Stimulated activated CD8-positive, alpha-beta memory T cell treated with anti-CD3 and anti-CD28 coated beads, Interleukin-7, amount 100 ng/mL, for 4 hours (primary cell): ENCODE measurements at regions not wholly inside any gene's neighbourhood (a gene's known extent, or its start where the extent isn't known, plus 50 kb on each side); places are given as distances from the start of the nearest gene placed in this dataset.

ENCODE experiments used
- DNase-seq, 2 donors: peaks; one replicate each; pipeline ENCODE4 v3.0.0-alpha.2; 2020; ENCODE audit warnings: low read depth in 2 of 2

DNA sequence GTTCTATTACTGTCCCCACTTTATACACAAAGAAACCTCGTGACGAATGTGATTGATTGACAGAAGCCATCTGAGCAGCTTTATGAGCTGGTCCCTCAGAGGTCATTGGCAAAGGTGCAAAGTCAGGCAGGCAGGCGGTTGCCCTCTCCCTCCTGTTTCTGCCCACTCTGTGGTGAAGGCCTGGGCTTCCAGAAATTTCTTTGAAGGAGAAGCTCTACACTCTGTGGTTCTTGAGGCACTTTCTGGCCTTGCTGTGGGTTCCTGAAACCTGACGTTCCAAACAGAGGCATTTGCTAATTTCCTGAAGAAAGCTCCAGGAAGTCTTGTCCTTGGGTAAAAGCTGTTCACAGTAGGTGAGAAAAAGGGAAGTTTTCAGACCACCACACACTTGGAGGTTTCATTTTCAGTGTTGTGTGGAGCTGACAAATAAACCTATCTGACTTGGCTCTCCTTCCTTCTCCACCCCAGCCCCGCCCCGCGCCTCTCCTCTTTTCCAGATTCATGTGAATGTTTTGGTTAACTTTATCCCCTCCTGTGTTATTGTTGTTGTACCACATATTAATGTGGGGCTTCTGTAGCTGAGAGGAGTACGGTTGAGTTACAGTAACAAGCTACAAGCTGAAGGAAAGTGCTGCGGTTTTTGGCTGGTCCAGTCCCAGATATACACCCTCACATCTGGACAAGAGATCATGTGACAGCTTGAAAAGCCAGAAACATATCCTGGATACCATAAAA is 274.1 kb downstream of the CLIC5 start:
- DNase-seq: no peak

DNA sequence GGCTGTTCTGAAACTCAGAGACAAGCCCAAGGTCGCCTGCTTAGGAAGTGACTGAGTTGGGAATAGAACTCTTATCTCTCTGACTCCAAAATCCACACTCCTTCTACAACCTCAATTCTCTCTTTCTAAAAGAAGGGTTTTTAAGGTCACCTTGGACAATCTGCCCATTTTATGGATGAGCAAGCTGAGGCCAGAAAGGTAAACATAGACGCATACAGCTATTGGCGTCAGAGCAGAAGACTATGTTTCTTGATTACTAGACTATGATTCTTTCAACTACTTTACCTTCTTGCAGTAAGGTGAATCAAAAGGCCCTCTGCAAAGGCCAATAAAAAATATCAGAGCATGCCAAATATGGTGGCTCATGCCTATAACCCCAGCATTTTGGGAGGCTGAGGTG is 276.6 kb downstream of the CLIC5 start:
- DNase-seq: no peak

DNA sequence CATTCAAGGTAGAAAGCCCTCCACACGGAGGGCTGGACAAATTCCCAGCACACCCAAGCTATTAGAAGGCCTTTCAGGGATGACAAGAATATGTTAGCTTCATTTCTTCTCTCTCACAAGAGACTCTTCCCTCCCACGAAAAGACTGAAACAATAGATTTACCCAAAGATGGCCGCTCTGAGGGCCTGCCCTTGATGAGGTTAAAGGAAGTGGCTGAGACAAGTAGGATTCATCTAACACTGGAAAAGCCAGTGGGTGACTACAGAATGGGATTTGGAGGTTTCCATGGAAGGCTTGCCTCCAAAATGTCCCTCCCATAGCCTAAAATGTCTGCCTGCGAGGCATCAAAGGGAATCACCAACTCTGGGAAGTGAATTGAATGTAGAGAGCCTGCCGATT is 277.6 kb downstream of the CLIC5 start:
- DNase-seq: no peak

DNA sequence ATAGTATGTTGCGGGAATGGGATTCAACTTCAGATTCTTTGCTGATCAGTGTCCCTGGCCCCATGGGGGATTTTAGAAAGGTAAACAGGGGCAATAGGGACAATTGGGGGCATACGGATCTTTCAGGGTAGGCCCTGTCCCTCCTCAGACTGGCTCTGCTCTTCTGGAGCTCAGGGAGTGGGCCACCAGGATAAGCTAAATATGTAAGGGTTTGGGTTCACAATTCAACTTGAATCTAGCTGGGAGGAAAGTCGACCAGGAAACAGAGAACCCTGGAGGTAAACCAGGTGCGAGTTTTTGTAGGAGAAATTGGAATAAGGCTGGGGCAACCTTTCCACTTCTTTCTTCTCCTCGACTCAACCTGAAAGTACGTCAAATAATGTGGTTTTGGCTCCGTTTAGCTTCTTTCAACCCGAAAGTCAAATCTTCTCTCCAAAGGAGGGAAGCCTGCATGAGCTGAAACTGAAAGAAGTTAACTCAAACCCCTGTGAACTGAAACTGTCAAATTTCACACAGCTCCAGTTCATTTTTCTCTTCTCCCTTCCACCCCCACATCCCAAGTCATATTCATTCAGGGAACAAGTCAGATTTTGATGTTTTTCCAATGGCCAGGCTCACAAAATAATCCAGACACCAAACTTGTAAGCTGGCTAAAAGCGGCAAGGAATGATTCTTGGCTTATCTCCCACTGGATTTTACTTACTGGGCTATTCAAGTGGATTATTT is 278.2 kb downstream of the CLIC5 start:
- DNase-seq: no peak

DNA sequence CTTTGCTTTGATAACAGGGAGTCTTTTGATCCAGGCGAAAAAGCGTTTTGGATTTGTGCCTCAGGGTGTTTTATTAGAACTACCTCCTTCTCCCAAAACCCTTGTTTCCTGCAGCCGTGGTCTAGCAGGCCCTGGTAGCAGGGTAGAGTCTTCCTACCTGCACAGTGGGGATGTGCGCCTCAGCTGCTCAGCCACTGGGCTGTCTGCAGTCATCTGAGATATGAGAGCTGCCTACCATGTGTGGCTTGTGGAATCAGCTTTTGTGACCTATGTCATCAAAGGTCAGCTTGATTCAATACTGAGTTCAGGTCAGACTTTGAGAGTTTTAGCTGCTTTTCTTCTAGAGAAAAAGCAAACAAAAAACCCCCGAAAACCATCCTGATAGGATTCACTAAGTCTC is 279.5 kb downstream of the CLIC5 start:
- no peak for DNase-seq

DNA sequence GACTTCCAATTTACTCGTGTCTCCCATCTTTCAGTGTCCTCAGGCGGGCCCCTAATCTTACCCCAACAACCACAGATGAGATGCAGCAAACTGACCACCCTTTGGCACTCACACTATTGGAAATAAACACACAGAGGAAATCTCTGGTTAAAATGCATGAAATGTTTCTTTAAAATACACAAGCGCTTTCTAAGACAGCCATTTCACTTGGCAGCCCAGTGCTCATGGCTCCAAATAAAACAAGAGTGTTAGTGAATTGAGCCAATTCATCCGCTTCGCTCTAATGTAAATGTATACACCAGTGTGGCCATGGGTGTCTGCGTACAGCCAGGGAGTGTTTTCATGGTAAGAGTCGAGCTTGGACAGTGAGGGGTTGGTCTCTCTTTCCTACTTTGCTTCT is 282.9 kb downstream of the CLIC5 start:
- no peak for DNase-seq

DNA sequence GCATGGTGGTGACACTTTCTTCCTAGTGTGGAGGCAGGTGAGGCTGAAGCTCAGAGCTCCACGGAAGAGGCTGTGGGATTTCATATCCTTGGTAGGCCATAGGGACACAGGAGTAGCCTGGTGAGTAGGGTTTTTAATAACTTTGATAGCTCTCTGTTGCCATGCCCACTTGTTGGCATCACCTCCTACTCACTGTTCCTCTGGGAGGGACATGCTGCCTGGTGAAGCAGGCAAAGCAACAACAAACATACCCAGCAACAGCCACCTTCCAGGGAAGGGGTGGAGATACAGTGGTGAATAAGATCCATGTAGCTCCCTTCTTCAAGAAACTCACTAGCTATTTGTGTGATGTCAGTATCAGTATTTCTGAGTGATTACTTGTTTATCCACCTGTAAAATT is 285.4 kb downstream of the CLIC5 start:
- no peak for DNase-seq

DNA sequence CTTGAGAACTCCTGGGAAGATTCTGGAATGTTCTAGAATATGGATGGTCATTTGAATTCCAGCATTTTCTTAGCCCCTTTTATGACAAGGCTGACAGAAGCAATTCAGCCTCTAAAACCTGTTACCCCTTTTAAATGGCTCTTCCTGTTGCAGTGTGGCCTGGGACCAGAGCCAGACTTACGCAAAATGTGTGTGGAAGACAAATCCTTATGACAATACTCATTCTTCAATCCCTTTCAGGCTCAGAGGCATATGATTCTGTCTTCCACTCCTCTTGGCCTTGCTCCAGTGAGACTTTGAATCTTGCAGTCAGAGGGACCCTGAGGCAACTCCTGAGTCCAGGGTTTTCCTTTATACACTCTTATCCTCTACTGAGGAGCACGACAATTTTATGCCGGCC is 287.0 kb downstream of the CLIC5 start:
- DNase-seq: no peak

DNA sequence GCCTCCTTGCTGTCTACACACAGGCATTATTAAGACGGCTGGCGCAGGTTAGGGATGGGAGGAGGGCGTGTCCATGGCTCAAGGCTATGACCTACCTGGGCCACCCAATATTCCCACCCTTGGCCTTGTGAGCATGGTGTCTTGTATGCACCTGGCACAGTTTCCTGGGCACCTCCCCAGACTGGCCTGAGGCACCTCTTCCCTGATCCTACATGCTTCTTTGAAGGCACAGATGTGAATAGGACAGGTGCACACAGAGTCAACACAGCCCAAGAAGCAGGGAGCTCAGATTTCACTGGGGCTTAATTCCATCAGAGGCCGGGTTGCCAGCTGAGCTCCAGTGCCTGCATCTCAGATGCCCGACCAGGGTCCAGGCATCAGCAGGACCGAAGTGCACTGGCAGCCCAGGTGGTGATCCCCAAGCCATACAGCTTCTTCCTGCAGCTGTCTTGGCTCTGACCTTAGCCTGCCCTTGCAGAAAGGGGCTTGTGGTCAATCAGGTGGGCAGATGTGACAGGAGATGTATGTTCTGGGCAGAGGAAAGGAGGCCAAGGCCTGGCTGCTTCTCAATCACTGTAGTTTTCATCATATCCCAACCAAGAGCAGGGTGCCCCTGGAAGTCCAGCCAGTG is 287.7 kb downstream of the CLIC5 start:
- DNase-seq: no peak

DNA sequence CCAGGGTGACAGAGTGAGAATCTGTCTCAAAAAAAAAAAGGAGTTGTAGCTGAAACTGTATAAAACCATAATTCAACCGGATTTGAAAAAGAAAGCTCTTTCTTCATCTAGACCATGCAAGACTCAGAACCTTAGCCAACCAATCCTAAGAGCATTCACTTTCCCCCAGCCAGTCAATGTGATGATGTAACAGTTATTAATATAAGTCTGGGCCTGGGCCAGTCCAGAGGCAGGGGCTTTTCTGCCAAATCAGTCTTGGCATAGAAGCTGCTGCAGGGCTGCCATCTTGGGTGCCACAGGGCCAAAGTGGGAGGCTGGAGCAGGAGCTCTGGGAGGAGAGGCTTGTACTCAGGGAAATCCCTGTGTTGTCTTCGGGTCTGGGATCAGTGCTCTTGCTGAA is 288.4 kb downstream of the CLIC5 start:
- no peak for DNase-seq

DNA sequence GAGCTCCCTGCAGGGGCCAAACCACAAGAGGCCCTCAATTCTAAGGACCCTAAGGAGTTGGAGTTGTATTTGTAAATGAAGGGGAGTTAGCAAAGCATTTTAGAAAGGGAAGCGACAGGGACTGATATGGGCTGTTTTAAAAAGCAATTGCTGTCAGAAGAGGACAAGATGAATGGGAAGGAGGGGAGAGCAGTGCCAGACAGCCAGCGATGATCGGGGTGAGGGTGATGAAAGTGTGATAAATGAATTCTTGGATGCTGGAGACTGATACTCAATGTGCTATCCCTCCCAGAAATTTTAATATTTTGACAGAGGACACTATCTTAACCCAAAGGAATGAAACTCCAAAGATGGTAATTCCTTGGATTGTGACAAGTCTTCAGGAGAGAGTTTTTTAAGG is 289.2 kb downstream of the CLIC5 start:
- no peak for DNase-seq

DNA sequence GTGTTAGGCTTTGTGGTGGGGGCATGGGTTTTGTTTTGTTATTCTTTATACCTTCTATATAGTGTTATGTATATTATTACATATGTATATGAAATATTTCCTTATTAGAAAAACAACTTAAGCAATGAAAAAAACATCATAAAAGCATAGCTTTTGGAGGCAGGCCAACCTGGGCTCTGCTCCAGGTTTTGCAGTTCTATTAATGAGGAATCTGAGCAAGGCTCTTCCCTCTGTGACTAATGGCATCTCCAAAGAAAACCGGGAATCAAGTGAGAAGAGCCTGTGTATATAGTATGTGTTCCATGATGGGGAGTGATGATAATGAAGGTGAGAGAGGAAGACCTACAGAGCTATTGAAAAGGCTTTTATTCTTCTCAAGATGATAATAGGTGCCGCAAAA is 291.1 kb downstream of the CLIC5 start:
- DNase-seq: no peak

DNA sequence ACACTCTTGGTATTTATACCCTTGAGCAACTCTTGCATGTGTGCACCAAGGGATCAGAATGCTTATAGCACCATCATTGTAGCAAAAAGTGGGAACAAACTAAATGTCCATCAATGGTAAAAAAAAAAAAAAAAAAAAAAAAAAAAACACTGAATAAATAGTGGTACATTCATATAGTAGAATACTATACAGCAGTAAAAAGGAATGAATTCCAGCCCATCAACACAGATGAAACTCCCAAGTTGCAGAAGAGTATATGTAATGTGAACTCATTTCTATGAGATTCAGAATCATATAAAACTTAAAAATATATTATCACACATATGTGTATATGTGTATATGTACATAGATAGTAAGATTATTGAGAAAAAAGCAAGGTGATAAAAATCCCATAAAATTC is 291.6 kb downstream of the CLIC5 start:
- DNase-seq: no peak

DNA sequence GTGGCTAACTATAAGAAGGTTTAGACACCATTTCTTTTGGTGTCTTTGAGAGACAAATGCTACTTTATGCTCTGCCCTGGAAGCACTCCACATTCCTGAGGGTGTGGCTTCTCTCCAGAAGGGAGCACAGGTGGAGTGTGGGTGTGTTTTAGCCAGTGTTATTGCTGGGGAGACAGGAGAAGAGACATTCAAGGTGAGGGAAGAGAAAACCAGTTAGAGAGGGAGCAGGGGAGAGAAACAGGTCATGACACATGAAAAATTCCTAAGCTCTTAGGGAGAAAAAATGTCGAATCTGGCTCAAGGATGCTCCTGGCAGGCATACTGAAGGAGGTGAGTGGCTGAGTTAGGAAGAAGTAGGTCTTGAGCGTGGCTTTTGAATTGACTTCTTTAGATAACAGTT is 292.8 kb downstream of the CLIC5 start:
- no peak for DNase-seq

DNA sequence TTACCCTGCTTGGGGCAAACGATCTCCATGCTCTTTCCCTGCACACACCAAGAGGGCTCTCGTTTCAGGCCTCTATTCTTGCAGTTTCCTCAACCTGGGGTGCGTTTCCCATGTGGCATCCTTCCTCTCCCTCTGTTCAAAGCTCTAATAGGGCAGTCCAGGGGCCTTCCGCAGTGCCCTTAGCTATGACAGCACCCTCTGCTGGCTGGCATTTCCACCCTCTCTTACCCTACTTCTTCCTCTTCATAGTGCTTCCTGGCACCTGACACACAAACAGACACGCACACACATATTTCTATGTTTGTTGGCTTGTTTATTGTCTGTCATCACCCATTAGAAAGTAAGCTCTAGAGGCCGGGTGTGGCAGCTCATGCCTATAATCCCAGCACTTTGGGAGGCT is 294.0 kb downstream of the CLIC5 start:
- DNase-seq: no peak

DNA sequence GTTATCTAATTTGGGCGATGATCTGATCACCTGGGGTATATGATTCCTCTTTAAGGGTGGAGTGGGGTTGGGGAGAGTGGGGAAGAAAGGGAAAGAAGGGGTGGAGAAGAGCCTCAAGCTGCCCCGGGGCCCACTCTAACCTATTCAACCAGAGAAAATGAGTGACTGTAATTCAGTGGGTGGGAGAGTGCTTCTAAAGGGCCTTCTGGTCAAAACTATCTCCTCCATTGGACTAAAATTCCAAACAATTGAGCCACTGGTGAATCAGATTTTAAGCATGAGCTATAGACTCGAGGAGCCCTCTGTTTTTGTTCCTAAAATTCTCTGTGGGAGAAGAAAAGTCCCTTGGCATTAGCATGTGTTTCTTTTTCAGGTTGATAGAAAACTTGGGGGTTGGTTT is 296.8 kb downstream of the CLIC5 start:
- DNase-seq: no peak

DNA sequence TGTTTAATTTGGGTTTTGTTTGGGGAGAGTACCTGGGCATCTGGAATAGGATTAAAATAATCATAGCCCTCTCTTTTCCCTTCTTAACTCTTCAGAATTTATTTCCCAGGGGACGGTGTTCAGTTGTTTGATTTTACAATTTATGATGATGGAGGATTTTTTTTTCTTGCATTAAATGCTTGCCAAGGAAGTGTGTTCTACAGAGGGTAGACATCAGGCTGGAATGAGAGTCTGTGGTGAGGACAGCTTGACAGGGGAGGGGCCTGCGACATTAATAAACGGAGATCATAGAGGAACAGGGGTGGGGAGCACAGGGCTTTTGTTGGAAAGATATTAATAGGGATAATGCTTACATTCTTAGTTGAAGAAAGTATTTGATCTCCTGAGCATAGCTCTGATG is 297.5 kb downstream of the CLIC5 start:
- DNase-seq: no peak

DNA sequence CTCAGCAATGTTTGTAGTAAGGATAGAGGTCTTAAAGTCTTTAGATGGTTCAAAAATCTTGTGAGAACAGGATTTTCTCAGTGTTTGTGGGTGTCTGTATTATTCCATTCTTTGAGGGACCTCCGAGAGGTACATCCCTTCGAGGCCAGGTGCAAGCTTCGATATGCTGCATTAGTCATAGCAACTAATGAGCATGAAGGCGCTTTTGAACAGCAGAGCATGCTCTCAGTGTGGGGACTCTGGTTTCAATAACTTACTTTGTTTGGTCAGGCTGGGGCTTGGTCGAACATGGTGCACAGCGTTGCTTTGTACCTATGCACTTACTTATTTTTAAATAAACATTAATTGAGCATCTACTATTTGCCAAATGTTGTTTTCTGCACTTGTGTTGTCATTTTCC is 297.9 kb downstream of the CLIC5 start:
- DNase-seq: no peak

DNA sequence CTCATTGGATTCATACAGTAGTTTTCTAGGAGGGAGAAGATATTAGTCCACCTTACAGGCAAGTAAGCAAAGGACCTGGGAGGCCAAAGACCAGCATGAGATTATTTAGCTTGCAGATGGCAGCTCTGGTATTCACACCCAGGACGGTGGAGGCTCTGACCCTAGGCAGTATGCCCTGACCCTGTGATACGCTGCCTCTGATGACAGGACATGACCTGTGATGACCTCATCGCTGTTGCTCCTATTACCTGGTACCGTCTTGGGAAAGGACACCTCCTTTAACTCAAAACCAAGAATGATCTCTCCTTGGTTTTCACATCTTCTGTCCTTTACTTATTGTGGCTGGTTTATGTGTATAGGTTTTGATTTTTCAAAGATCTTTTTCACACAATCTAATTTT is 298.6 kb downstream of the CLIC5 start:
- no peak for DNase-seq

DNA sequence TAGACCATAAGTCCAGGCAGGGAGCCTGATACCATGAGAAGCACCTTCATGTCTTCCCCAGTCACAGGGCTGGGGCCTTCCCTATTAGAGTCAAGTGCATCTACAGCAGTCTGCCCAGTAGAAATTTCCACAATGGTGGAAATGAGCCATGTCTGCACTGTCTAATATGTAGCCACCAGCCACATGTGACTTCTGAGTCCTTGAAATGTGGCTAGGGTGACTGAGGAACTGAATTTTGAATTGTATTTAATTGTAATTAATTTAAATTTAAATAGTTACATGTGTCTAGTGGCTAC is 300.2 kb downstream of the CLIC5 start:
- no peak for DNase-seq

DNA sequence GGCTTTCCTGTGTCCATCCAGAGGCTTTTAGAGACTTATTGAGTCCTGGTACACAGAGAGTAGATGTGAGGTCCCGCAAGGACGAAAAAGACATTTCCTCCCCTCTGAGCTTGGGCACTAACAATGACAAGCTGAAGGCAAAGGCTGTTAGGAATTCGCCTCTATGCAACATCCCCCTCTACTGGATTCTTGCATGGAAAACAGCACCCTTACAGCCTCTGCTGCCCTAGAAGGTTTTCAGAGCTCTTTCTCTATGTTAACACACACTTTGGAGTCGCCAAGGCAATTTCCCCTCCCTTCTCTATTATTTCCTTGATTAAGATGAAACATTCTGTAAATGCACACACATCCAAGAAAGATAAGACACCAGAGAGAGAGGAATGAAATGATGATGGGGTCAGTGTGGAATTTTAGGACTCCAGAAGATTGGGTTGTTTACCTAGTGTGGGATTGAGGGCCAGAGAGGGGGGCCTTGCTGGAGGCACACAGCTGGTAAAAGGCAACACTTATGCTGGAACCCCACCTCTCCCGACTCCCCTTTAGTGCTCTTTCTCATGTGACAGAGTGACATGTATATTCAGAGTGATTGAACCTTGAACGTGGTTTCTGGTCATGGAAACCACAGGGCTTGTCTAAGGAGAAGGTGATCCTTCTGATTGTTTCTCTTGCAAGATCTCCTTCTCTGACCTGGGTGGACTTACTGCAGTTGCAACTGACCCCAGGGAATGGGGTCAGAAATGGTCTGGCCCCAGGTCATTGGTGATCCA is 300.7 kb downstream of the CLIC5 start:
- DNase-seq: peak; percentile 5 to 45

DNA sequence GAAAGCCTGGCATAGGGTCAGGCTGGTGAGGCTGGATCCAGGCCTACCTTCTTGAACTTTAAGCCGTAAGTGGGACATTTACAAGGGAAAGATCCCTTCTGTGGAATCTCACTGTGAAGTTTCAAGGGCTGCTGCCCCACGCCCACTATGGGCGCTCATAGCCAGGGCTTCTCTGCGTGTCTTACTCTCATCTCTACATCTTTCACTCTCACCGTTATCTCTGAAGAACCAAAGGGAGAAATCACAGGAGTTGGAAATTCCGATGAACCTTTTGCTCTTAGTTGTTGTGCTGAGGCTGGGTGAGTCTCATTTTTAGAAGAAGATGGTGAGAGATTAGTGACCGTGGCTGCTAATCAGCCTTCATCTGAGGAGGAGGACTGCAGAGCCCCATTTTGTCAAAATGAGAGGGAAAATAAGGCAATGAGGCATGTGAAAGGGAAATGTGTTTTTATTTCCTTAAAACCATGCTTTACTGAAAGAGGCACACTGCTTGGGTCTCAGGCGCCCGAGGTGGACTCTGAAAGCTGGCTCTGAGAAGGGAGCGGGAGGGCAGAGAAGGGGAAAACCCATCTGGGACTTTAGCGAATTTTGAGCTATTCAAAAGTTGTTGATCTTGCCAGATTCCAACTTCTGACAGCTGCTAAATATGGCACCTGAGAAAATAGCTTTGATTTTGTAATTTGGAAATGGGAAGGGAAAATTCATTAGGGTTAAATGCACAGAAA is 301.5 kb downstream of the CLIC5 start:
- DNase-seq: no peak
